Heart right ventricle (tissue), 16 donors: ENCODE measurements at regions not wholly inside any gene's neighbourhood (a gene's known extent, or its start where the extent isn't known, plus 50 kb on each side); places are given as distances from the start of the nearest gene placed in this dataset.

ENCODE experiments used
- ATAC-seq, 8 donors: fragments of 200-7000 bp; cut with Tn5 transposase; one replicate each; pipeline ENCODE4 v1.9.1; 2020; ENCODE audit warnings: mild to moderate bottlenecking in 8 of 8, moderate library complexity in 8 of 8, moderate number of reproducible peaks in 1 of 8
- DNase-seq, 2 donors: peaks; one replicate each; pipeline ENCODE4 v3.0.0-alpha.2; 2020
- H3K27ac ChIP-seq, 10 donors: fragments of 200-600 bp; sonication (generic) in 2 of 10; one replicate each; pipeline versions ENCODE4 v1.5.0 to v1.8.0; 2020 to 2022; ENCODE audit warnings: mild to moderate bottlenecking in 3 of 10
- H3K27me3 ChIP-seq, 7 donors: fragments of 200-600 bp; one replicate each; pipeline ENCODE4 v1.8.0; 2021 to 2022; ENCODE audit warnings: mild to moderate bottlenecking in 2 of 7
- H3K36me3 ChIP-seq, 9 donors: fragments of 200-600 bp; sonication (generic) in 1 of 9; one replicate each; pipeline versions ENCODE4 v1.5.0 to v1.8.0; 2020 to 2022; ENCODE audit warnings: mild to moderate bottlenecking in 2 of 9
- H3K4me1 ChIP-seq, 9 donors: fragments of 200-600 bp; sonication (generic) in 1 of 9; one replicate each; pipeline versions ENCODE4 v1.5.0 to v1.8.0; 2020 to 2022; ENCODE audit warnings: mild to moderate bottlenecking in 4 of 9
- H3K4me3 ChIP-seq, 10 donors: fragments of 200-600 bp; sonication (generic) in 2 of 10; one replicate each; pipeline versions ENCODE4 v1.5.0 to v1.8.0; 2020 to 2022; ENCODE audit warnings: mild to moderate bottlenecking in 7 of 10, moderate library complexity in 2 of 10
- H3K9me3 ChIP-seq, 11 donors: fragments of 200-600 bp in 10 of 11; sonication (generic) in 2 of 11; one replicate each; pipeline versions ENCODE4 v1.5.0 to v1.8.0; 2013 to 2022; ENCODE audit warnings: mild to moderate bottlenecking in 2 of 11, control low read depth in 1 of 11, moderate library complexity in 1 of 11
- CTCF ChIP-seq, 9 donors: fragments of 200-600 bp; sonication (generic) in 2 of 9; IDR thresholded peaks; one replicate each; pipeline versions ENCODE4 v1.5.0 to v1.8.0; 2021 to 2022; ENCODE audit warnings: antibody characterized with exemption in 9 of 9, mild to moderate bottlenecking in 5 of 9, moderate library complexity in 1 of 9
- WGBS, 2 donors: extraction: QIAGEN DNeasy Blood & Tissue Kit; methylation state at CpG; one replicate each; pipeline ENCODE4 v1.1.7; 2013; ENCODE audit warnings: inconsistent platforms in 1 of 2; 5-methylcytosine and 5-hydroxymethylcytosine counted together
- intact Hi-C, 10 donors: fragments of 100-400 bp; cut with DNase I; formaldehyde crosslinking; loops; one replicate each; pipeline versions ENCODE4 v1.11.1 to v1.14.2; 2022
- donor health status: Arrhythmogenic right ventricular cardiomyopathy.
- donor health status: ischemic (EF 13 %, LVEDD 7.1; RV severe dilation, severe dysfunction).
- donor health status: healthy with polysubstance abuse.
- donor health status: DM: no; HTN: yes; CAD: no.
- donor health status: DM: no; HTN: no; CAD: no.
- donor health status: ischemic (EF 25% LVEDD 6.9; RV normal size, moderate dysfunction).
- donor health status: ischemic (EF 25% LVEDD 5.7; RV mildly dilated, moderate dysfunction).
- donor health status: healthy.
- donor health status: DM: yes; HTN: yes; CAD: no.
- donor health status: Ischemic cardiomyopathy.
- donor health status: ischemic (EF 35%, LVEDD 5.7; RV mildly dilated, moderate dysfunction).
- donor health status: nonischemic (EF 11% LVEDD 7.7; RV severe dilation, severe dysfunction).
- donor health status: DM: yes; HTN: yes; CAD: no.
- donor health status: PGD.
- donor health status: ischemic (EF 29% LVEDD 5.4; RV normal size, mild dysfunction).
- donor health status: nonischemic (EF 23%, LVEDD 6.1; RV moderate dilation, normal function).

GRCh38 chr18:24702001-24702515 is 241.6 kb downstream of the HRH4 start:
- Histone ChIP-seq H3K4me3 (no peak overlapping the region), H3K9me3 (peaks cover 0 to 17% (median 8%) of the 10 kb centered on the region in 11 donors), H3K36me3 (no peaks in the 10 kb centered on the region), H3K27me3 (peaks cover 0 to 7% (median 0%) of the 10 kb centered on the region in 7 donors), H3K4me1 (no peaks in the 10 kb centered on the region), H3K27ac (no peak overlapping the region)
- intact Hi-C loops = no loop called here
- TF ChIP-seq CTCF (IDR thresholded peaks at IDR 0.05) = no peak
- 47 to 51% methylated on average over 3 of the region's 3 CpGs for WGBS, 2 donors
- no peak for DNase-seq
- no peak for ATAC-seq

- Histone ChIP-seq H3K9me3 (peaks cover 0 to 17% (median 8%) of the 10 kb centered on the region in 11 donors), H3K4me1 (no peaks in the 10 kb centered on the region), H3K27ac (no peak overlapping the region), H3K27me3 (peaks cover 0 to 7% (median 0%) of the 10 kb centered on the region in 7 donors), H3K4me3 (no peak overlapping the region), H3K36me3 (no peaks in the 10 kb centered on the region)
- intact Hi-C loops = no loop called here
- no peak for TF ChIP-seq CTCF (IDR thresholded peaks at IDR 0.05)
- DNase-seq (no peak), ATAC-seq (no peak)
- WGBS, 2 donors = 83 to 94% methylated on average over 1 of the region's 1 CpG
These were observed 242.9 kb downstream of the HRH4 start for GRCh38 chr18:24703316-24703715.

GRCh38 chr18:24704946-24705630 is 244.7 kb downstream of the HRH4 start:
- H3K4me1 ChIP-seq = no peaks in the 10 kb centered on the region
- no peak overlapping the region for H3K4me3 ChIP-seq
- no peak for TF ChIP-seq CTCF (IDR thresholded peaks at IDR 0.05)
- no peak for ATAC-seq
- peaks cover 0 to 7% (median 0%) of the 10 kb centered on the region in 7 donors for H3K27me3 ChIP-seq
- H3K27ac ChIP-seq = no peak overlapping the region
- H3K9me3 ChIP-seq = peaks cover 0 to 17% (median 8%) of the 10 kb centered on the region in 11 donors
- no peak for DNase-seq
- no peaks in the 10 kb centered on the region for H3K36me3 ChIP-seq
- 72 to 73% methylated on average over 7 of the region's 7 CpGs for WGBS, 2 donors
- intact Hi-C loops = no loop called here

DNA sequence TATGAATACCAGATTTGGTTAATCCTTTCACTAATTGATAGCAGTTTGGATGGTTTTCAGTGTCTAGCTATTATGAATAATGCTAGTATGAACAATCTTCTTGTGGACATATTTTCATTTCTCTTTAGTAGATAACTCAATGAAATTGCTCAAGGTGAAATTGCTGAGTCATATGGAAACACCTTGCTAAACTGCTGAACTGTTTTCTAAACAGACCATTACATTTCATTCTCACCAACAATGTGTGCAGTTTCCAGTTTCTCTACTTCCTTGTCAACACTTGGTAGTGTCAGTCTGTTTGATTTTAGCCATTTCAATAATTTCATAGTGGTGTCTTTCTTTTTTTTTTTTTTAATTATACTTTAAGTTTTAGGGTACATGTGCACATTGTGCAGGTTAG is 250.0 kb downstream of the HRH4 start:
- no peaks in the 10 kb centered on the region for H3K36me3 ChIP-seq
- intact Hi-C loops = no loop called here
- H3K4me1 ChIP-seq = no peaks in the 10 kb centered on the region
- H3K27me3 ChIP-seq = no peaks in the 10 kb centered on the region
- no peak for ATAC-seq
- H3K27ac ChIP-seq = no peak overlapping the region
- no peak overlapping the region for H3K4me3 ChIP-seq
- DNase-seq = no peak
- no peak for TF ChIP-seq CTCF (IDR thresholded peaks at IDR 0.05)
- peaks cover 0 to 5% (median 0%) of the 10 kb centered on the region in 11 donors for H3K9me3 ChIP-seq
